ENCODE measurements at regions not wholly inside any gene's neighbourhood (a gene's known extent, or its start where the extent isn't known, plus 50 kb on each side); places are given as distances from the start of the nearest gene placed in this dataset.
A peak's percentile ranks its signal among the peaks of the same experiment; 100 is the strongest.

DNA sequence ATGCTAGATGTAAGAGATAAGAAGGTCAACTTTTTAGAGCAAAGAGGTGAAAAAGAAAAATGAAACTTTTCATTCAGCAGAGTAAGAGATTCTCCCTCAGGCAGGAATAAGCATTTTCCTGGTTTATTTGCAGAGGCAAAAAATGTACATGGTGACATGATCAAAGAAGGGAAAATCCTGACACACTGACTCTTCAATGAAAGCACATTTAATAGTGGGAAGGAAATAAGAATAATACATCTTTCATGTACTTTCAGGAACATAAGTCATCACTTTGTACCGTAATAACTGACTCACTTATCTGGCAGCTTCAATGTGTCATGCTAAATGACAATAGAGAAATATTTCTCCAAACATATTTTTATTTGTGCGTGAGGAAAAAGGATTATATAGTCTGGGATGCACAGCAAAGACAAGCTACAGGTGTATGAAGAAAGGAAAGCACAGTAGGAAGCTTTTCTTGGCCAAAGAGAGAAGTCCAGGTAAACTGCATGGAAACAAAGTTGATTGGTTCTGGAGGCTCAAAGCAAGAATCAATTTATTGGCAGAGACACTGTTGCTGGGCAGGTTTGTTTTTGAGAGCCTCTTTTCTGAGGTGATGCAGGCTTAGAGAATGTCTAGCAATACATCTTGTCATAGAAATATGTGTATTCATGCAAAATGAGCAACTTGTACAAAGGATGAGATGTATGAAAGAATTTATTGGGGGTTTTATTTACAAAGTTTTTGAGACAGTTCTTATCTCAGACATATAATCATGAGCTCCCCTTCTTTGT, 1409.0 kb downstream of the PLA2G4A start:
- DNase-seq (ENCODE audit: low read depth), result peak; percentile 14
- no peak overlapping the region for H3K4me3 ChIP-seq (ENCODE audit: low read depth, low read length)

DNA sequence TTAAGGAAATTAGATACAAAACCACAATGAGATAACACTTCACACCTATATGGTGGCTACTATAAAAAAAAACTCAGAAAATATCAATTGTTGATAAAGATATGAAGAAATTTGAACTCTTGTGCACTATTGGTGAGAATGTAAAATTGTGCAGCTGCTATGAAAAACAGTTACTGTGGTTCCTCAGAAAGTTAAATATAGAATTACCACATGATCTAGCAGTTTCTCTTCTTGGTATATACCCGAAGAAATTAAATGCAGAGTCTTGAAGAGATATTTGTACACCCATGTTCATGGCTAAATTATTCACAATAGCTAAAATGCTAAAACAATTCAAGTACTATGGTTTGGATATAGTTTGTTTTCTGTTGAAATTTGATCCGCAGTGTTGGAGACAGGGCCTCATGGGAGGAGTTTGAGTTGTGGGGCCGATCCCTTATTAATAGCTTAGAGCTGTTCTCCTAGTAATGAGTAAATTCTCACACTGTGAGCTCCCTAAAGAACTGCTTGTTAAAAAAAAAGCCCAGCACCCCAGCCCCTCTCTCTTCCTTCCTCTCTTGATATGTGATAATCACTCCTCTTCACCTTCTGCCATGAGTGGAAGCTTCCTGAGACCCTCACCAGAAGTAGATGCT, 1412.1 kb downstream of the PLA2G4A start:
- H3K4me3 ChIP-seq (ENCODE audit: low read depth, low read length), result no peak overlapping the region
- no peak for DNase-seq (ENCODE audit: low read depth)

DNA sequence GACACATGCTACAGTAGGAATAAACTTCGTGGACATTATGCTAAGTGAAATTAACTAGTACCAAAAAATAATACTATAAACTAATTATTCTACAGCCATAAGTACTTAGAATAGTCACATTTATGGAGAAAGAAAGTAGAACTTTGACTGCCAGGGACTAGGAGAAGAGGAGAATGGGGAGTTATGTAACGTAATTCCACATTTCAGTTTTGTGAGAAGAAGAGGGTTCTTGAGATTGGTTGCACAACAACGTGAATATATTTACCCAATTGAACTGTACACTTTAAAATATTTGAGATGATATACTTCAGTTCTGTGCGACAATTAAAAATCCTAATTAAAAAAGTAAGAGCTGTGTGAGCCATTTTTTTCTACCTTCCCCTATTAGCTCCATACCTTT, 1412.9 kb downstream of the PLA2G4A start:
- H3K4me3 ChIP-seq (ENCODE audit: low read depth, low read length), result no peak overlapping the region
- no peak for DNase-seq (ENCODE audit: low read depth)

DNA sequence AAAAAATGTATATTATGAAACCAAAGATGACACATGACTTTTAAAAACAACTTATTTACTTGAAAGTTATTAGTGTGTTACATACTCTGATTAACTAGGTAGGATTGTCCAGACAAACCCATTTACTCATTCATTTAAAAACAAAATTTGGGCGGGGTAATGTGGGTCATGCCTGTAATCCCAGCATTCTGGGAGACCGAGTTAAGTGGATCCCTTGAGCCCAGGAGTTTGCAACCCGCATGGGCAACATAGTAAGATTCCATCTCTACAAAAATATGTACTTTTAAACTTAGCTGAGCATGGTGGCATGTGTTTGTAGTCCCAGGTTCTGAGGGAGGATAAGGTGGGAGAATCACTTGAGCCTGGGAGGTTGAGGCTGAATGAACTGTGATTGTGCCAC, 1414.7 kb downstream of the PLA2G4A start:
- DNase-seq (ENCODE audit: low read depth), result no peak
- H3K4me3 ChIP-seq (ENCODE audit: low read depth, low read length), result no peak overlapping the region

DNA sequence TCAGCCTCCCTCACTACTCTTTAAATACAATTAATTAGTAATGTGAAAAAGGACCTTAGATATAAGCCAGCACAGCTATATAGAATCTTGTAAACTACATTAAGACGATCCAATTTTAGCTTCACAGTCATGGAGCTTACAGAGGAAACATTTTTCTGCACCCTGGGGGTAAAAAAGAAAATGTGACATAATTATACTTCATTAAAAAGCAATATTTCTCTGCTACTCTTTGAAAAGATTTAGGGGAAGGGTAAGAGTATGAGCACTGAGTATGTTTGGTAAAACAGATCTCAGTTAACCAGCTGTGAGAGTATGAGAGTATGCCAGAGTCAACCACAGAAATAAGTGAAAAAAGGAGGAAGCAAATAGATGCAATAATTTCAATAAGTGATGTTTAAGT, 1415.9 kb downstream of the PLA2G4A start:
- DNase-seq (ENCODE audit: low read depth), result no peak

DNA sequence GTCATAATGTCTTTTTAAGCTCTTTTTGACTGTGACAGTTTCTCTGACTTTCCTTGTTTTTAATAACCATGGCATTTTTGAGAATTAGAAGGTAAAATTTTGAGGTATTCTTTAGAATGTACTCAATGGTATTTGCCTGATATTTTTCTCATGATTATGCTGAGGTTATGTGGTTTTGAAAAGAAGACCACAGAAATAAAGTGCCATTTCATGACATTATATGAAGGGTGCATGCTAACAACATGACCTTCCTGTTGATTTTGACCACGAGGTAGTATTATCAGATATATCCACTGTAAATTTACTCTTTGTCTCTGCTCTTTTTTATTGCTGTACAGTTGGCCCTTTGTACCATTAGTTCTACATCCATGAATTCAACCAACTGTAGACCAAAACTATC, 1418.5 kb downstream of the PLA2G4A start:
- H3K4me3 ChIP-seq (ENCODE audit: low read depth, low read length), result no peak overlapping the region
- no peak for DNase-seq (ENCODE audit: low read depth)

More for the DNA sequence above, 1415.9 kb downstream of the PLA2G4A start:
- H3K4me3 ChIP-seq (ENCODE audit: low read depth, low read length), result no peak overlapping the region

DNA sequence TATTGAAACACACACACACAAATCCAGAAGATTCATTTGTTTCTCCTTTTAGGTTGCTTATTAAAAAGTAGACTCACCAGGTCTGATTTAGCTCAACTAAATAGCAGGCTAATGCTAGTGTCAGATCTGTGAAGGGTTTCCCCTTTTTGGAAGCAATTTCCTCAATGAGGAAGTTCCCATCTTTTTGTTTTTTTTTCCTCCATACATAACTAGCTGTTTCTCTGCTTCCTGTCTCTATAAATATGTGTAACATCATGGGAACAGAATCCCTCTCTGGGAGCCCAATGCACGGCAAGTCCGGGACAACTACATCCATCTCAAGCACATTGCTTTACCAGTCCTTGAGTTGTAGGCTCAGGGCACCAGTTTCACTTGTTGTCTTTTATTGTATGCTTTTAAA, 1421.1 kb downstream of the PLA2G4A start:
- DNase-seq (ENCODE audit: low read depth), result no peak
- H3K4me3 ChIP-seq (ENCODE audit: low read depth, low read length), result no peak overlapping the region

DNA sequence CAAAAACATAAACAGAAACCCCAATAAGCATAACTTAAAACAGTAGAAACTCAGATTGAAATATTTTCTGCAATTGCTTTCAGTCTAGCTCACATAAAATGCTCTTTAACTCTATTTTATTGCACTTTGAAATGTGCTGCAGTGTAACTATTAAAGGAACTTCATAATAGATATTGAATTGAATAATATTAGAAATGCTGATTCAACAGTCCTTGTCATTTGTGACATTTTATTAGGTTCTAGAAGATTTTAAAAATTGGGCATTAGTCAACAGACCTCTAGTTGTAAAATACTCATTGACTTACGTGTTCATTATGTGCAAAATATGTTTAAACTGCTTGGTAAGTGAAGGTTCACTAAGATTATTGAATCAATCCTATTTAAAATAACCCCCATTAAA, 1422.3 kb downstream of the PLA2G4A start:
- no peak for DNase-seq (ENCODE audit: low read depth)
- H3K4me3 ChIP-seq (ENCODE audit: low read depth, low read length), result no peak overlapping the region

DNA sequence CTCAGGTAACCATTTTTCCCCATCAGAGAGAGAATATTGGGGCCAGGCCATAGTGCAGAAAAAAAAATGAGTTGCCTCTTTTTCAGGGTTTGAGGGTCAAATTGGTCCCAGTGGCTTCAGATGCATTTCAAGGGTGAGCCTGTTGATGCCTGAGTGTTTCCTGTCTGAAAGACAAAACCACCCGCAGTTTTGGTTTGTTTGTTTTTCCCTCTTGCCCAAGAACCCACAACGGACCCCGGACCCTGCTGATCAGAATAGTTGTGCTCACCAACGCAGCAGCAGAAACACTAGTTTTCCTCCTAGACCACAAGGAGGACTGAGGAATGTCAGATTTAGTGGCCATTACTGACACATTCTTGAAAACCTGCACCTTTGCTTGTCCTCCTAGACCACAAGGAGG, 1433.1 kb downstream of the PLA2G4A start:
- DNase-seq (ENCODE audit: low read depth), result no peak
- H3K4me3 ChIP-seq (ENCODE audit: low read depth, low read length), result no peak overlapping the region

DNA sequence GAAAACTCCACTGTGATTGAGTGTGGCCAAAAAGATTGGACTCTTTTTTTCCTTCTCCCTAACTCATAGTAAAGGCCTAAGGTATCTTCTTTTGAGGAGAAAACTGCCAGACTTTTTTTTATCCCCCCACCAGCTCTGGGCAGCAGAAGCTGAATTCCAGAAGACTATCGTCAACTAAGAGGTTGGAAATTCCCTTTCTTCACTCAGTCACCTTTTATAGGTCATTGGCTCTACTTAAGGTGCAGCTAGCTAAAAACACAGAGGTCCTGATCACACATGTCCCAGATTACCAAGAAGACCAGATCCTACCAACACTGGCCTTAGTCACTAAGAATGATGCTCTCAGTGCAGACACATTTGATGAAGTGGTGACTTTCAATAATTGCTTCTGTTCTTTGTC, 1441.2 kb downstream of the PLA2G4A start:
- H3K4me3 ChIP-seq (ENCODE audit: low read depth, low read length), result no peak overlapping the region
- DNase-seq (ENCODE audit: low read depth), result no peak

DNA sequence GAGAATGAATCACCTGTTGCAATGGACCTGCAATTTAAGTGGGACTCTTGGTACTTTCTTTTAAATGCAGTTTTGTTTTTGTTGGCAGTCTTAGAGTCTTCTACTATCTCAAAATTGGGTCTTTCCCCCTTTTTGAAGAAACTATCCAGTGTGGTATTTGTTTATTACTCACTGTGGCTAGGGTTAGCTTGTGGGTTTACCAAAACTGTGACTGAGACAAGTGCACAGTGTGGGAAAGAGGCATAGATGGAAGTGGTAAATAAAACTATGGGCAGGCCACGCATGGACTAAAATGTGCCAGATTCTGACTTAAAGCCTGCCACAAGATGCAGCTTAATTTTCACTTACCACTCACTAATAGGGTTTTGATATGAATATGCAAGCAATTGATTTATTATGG, 1441.7 kb downstream of the PLA2G4A start:
- no peak overlapping the region for H3K4me3 ChIP-seq (ENCODE audit: low read depth, low read length)
- no peak for DNase-seq (ENCODE audit: low read depth)

DNA sequence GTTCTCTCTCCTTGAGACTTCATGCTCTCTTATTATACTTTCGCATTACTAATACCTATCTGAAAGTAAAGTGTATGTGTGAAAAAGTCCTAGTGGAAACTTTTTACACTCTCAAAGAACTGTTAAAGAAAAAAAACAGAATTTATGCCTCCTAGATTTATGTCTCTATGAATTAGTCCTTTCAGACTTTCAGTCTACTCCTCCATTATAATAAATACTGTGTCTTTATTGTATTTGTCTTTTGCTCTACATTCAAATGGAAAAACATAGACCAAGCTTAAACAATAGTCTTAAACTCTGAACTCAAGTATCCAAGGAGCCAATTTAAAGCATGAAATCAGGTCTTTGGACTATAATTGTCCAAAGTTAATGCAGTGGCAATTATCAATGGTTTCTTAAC, 1449.0 kb downstream of the PLA2G4A start:
- no peak overlapping the region for H3K4me3 ChIP-seq (ENCODE audit: low read depth, low read length)
- DNase-seq (ENCODE audit: low read depth), result no peak

DNA sequence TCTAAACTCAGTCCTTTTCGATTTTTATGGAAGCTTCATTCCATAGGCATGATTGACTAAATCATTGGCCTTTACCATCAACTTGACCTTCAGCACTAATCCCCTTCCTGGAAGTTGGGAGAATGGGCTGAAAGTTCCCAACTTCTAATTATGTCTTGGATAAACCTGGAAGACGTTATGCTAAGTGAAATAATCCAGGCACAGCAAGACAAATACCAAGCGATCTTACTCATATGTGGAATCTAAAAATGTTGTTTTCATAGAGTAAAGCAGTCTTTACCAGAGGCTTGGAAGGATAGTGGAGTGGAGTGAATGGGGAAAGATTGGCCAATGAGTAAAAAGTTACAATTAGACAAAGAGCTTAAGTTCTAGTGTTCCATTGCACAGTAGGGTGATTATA, 1453.2 kb downstream of the PLA2G4A start:
- H3K4me3 ChIP-seq (ENCODE audit: low read depth, low read length), result no peak overlapping the region
- no peak for DNase-seq (ENCODE audit: low read depth)

DNA sequence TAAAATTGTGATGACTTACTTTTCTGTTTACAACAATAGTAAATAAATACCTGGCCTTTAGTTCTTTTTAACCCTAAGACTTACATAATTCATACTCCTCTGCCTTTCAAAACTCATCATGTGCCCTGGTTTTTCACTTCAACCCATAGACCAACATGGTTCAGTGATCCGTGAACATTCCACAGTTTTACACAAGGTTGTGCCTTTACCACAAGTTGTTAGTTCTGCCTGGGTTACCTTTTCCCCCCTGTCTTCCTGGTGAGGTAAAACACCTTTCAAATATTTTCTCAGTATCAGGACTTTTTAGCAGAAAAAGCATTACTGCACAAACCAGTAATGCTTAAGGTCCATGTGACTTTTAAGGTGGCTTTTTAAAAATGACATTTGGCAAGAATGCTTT, 1466.4 kb downstream of the PLA2G4A start:
- H3K4me3 ChIP-seq (ENCODE audit: low read depth, low read length), result no peak overlapping the region

DNA sequence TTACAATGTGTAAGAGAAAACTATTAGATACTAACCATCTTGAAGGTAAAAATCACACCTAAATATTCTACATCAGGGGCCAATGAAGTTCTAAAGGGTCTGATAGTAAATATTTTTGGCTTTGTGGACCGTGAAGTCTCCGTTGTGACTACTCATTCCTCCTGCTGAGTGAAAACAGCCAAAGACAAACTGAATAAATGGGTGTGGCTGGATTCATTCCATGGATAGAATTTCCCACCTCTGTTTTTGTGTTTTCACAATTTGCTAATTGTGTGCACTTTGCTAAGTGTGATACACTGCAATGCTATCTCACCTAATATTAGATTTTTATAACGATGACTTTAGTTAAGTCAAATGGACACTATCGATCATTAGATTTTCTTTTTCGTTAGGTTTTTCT, 1474.0 kb downstream of the PLA2G4A start:
- DNase-seq (ENCODE audit: low read depth), result no peak
- no peak overlapping the region for H3K4me3 ChIP-seq (ENCODE audit: low read depth, low read length)

More for the DNA sequence above, 1466.4 kb downstream of the PLA2G4A start:
- no peak for DNase-seq (ENCODE audit: low read depth)

DNA sequence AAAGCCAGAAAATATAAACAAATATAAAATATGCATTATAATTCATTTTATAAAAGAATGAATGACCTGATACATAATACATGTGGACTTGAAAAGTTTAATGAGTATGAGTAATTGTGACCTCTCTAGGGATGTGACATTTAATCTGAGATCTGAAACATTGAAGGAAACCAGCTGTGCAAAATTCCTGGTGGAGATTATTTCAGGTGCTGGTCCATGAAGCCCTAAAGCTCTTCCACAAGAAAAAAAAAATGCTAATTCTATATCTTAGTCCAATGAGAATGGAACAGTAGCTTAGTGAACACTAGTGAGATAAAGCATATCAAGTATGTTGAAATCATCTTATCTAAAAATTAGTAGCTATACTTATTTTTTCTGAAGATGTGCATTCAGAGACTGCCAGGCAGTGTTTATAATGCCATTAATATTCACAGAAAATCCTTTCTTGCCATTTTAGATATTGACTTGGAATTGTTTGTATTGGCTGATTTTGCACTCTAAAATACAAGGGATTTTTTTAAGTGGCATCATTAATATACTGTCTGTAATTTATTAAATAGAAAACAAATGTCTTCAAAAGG, 1485.9 kb downstream of the PLA2G4A start:
- H3K4me3 ChIP-seq (ENCODE audit: low read depth, low read length), result no peak overlapping the region
- DNase-seq (ENCODE audit: low read depth), result no peak

DNA sequence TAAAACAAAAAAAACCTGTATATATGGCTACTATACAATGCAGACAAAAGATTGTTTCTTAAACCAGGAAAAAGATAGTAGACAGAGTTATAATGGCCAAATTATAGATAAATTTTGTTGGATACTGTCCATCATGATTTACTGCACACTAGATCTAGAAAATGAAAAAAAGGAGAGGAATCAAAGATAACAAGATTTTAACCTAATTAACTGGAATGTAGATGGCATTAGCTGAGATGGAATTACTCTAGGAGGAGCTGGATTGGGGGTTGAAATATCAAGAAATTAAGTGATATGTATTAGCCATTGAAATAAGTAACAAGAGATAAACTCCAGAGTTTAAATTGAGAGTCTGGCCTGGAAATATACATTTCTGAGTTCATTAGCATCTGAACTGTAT, 1489.1 kb downstream of the PLA2G4A start:
- no peak for DNase-seq (ENCODE audit: low read depth)
- no peak overlapping the region for H3K4me3 ChIP-seq (ENCODE audit: low read depth, low read length)

DNA sequence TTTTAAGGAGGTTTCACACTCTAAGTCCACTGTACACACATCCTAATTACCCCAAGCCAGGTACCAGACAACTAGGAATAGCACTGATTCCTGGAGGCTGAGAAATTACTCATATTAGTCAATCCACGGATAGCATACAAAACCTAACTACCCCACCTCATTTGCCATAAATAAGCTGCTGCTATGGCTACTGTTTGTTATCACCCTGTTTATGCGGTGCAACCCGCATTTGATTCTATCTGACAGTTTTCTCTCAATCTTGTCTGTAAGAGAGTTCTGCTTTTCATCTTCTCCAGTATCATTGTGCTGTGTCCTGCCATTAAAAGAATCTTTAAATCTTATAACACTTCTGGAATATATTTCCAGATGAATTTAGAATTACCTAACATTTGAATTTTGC, 1496.5 kb downstream of the PLA2G4A start:
- H3K4me3 ChIP-seq (ENCODE audit: low read depth, low read length), result no peak overlapping the region
- no peak for DNase-seq (ENCODE audit: low read depth)

DNA sequence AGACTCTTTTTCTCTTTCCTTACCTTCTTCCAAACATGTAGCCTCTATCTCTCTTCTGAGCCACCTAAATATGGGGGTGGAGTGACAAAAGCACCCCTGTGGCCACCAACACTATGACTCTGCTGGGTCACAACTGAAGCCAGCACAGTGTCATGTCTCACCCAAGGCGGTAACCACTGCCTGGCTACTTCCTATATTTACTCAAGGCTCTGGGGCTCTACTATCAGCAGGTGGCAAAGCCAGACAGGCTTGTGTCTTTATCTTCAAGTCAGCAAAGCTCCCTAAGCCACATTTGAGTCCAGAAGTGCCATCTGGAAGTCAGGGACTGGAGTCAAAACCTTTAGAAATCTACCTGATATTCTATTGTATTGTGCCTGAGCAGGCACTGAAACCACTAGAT, 1515.2 kb downstream of the PLA2G4A start:
- no peak for DNase-seq (ENCODE audit: low read depth)
- H3K4me3 ChIP-seq (ENCODE audit: low read depth, low read length), result no peak overlapping the region

DNA sequence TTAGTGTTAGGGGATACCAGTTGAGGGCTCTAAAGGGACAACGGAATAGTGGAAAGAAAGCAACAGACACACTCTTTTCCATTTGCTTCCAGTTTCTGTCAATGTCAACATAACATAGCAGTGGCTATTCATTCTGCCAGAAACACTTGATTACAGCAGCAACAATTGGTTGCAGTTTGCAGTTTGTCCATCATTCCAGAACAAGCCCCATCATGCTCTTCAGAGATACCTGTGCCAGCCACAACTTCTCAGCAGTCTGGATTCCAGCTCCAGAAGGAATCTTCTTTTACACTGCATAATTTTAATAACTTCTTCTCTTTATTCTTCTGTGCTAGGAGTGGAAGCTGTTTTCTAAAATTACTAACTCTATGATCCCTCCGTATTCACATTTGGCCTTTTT, 1521.4 kb downstream of the PLA2G4A start:
- H3K4me3 ChIP-seq (ENCODE audit: low read depth, low read length), result no peak overlapping the region
- no peak for DNase-seq (ENCODE audit: low read depth)

DNA sequence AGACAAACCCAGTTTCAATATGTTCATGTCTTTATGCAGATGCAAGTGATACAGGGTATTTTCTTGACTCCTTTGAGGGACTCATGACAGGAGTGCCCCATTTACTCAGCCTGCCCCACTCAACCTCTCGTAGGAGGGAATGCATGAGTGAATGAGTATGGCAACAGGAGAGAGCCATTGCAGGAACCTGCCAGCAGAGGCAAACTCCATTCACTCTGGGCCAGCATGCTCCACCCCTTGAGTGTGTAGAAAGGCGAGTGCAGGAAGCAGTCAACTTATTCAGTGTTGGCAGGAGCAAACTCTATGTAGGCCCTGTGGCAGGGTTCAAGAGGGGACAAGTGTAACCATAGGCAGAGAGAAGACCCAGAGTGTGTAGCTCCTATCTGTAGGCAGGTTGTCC, 1526.3 kb downstream of the PLA2G4A start:
- no peak for DNase-seq (ENCODE audit: low read depth)
- no peak overlapping the region for H3K4me3 ChIP-seq (ENCODE audit: low read depth, low read length)

All from skeletal muscle cell (primary cell).